Fibroblast of lung (primary cell): ENCODE measurements at regions not wholly inside any gene's neighbourhood (a gene's known extent, or its start where the extent isn't known, plus 50 kb on each side); places are given as distances from the start of the nearest gene placed in this dataset.

Experiments used
- CTCF ChIP-seq, 2 donors: IDR thresholded peaks in 1 of 2; conservative IDR thresholded peaks in 1 of 2; 1 replicate in 1 of 2; 2 replicates in 1 of 2; pipeline ENCODE4 v1.5.1; 2011 to 2012; ENCODE audit warnings: low read length in 2 of 2, control low read depth in 1 of 2, inconsistent platforms in 1 of 2, low read depth in 1 of 2, mild to moderate bottlenecking in 1 of 2
- EZH2 ChIP-seq: IDR thresholded peaks from 2 replicates; pipeline ENCODE4 v1.5.1; 2012; ENCODE audit warnings: low read length, control low read depth, mild to moderate bottlenecking; ENCODE audit errors: missing control alignments

- no peak for TF ChIP-seq CTCF (conservative IDR thresholded peaks at IDR 0.05 in 1 of 2, IDR thresholded peaks at IDR 0.05 in 1 of 2; ENCODE audit: low read depth in 1 of 2, low read length in 2 of 2)
- no peak for TF ChIP-seq EZH2
Measured at GRCh38 chr12:41950455-41950854, 194.2 kb downstream of the GXYLT1 start.
